Thyroid gland (tissue), 4 donors: ENCODE measurements at regions not wholly inside any gene's neighbourhood (a gene's known extent, or its start where the extent isn't known, plus 50 kb on each side); places are given as distances from the start of the nearest gene placed in this dataset.

Experiments
- DNase-seq, 2 donors: peaks; one replicate each; pipeline ENCODE4 v3.0.0-alpha.2; 2019
- H3K27ac ChIP-seq, 3 donors: fragments of 200-600 bp; sonication (generic); 1 replicate in 2 of 3; 2 replicates in 1 of 3; pipeline ENCODE4 v1.5.1; 2016 to 2019; ENCODE audit warnings: mild to moderate bottlenecking in 1 of 3, moderate library complexity in 1 of 3
- H3K27me3 ChIP-seq: fragments of 200-600 bp; sonication (generic); one replicate; pipeline ENCODE4 v1.5.1; 2019
- H3K36me3 ChIP-seq, 2 donors: fragments of 200-600 bp; sonication (generic); one replicate each; pipeline ENCODE4 v1.5.1; 2016 to 2019
- H3K4me1 ChIP-seq, 2 donors: fragments of 200-600 bp; sonication (generic); one replicate each; pipeline ENCODE4 v1.5.1; 2017 to 2019
- H3K4me3 ChIP-seq, 3 donors: fragments of 200-600 bp; sonication (generic); replicated peaks in 1 of 3; 1 replicate in 2 of 3; 2 replicates in 1 of 3; pipeline ENCODE4 v1.5.1; 2016; ENCODE audit warnings: mild to moderate bottlenecking in 1 of 3
- H3K9me3 ChIP-seq: fragments of 200-600 bp; sonication (generic); one replicate; pipeline ENCODE4 v1.5.1; 2017
- CTCF ChIP-seq, 6 experiments: fragments of 200-600 bp in 3 of 6; fragments of 450-650 bp in 3 of 6; sonication (generic) in 3 of 6; IDR thresholded peaks; one replicate each; pipeline ENCODE4 v1.5.1; 2016 to 2019; ENCODE audit warnings: antibody characterized with exemption in 6 of 6, mild to moderate bottlenecking in 2 of 6, inconsistent platforms in 1 of 6, moderate library complexity in 1 of 6
- POLR2A ChIP-seq, 2 donors: fragments of 450-650 bp; IDR thresholded peaks; one replicate each; pipeline ENCODE4 v1.6.1; 2017; ENCODE audit warnings: antibody characterized with exemption in 2 of 2, mild to moderate bottlenecking in 2 of 2, moderate library complexity in 1 of 2
- WGBS, 2 donors: methylation state at CpG; one replicate each; pipeline ENCODE4 v1.1.5; 2017; 5-methylcytosine and 5-hydroxymethylcytosine counted together
- intact Hi-C: fragments of 100-400 bp; cut with DNase I; formaldehyde crosslinking; loops from one replicate; pipeline ENCODE4 v1.15.1; 2023

- Histone ChIP-seq H3K9me3 (no peaks in the 10 kb centered on the region), H3K4me1 (no peaks in the 10 kb centered on the region), H3K36me3 (no peaks in the 10 kb centered on the region), H3K27me3 (no peaks in the 10 kb centered on the region), H3K4me3 (no peak overlapping the region), H3K27ac (no peak overlapping the region)
- DNase-seq, result no peak
- intact Hi-C loops, result no loop called here
- no peak for TF ChIP-seq CTCF (IDR thresholded peaks at IDR 0.05)
- TF ChIP-seq POLR2A (IDR thresholded peaks at IDR 0.05), result no peak
Observed at GRCh38 chr11:25710975-25711374, 621.0 kb upstream of the ANO3 start.

GRCh38 chr11:25727944-25728343 is 604.0 kb upstream of the ANO3 start:
- WGBS, 2 donors, result 84 to 87% methylated on average over 2 of the region's 2 CpGs
- Histone ChIP-seq H3K9me3 (no peaks in the 10 kb centered on the region), H3K36me3 (no peaks in the 10 kb centered on the region), H3K27ac (no peak overlapping the region), H3K4me1 (no peaks in the 10 kb centered on the region), H3K27me3 (no peaks in the 10 kb centered on the region), H3K4me3 (no peak overlapping the region)
- DNase-seq, result no peak
- TF ChIP-seq POLR2A (IDR thresholded peaks at IDR 0.05) (no peak), CTCF (IDR thresholded peaks at IDR 0.05) (no peak)
- intact Hi-C loops, result no loop called here

- Histone ChIP-seq H3K4me3 (no peak overlapping the region), H3K9me3 (no peaks in the 10 kb centered on the region), H3K36me3 (no peaks in the 10 kb centered on the region), H3K4me1 (no peaks in the 10 kb centered on the region), H3K27me3 (no peaks in the 10 kb centered on the region), H3K27ac (no peak overlapping the region)
- intact Hi-C loops, result no loop called here
- WGBS, 2 donors, result 96 to 97% methylated on average over 2 of the region's 2 CpGs
- TF ChIP-seq POLR2A (IDR thresholded peaks at IDR 0.05) (no peak), CTCF (IDR thresholded peaks at IDR 0.05) (no peak)
- DNase-seq, result no peak
Observed at GRCh38 chr11:25730230-25730629, 601.7 kb upstream of the ANO3 start.

GRCh38 chr11:25733777-25734176 is 598.2 kb upstream of the ANO3 start:
- H3K27ac ChIP-seq, result no peak overlapping the region
- no peaks in the 10 kb centered on the region for H3K9me3 ChIP-seq
- TF ChIP-seq POLR2A (IDR thresholded peaks at IDR 0.05) (no peak), CTCF (IDR thresholded peaks at IDR 0.05) (peak in 1 of 6 experiments; percentile 18)
- no peak overlapping the region for H3K4me3 ChIP-seq
- no peaks in the 10 kb centered on the region for H3K36me3 ChIP-seq
- intact Hi-C loops, result no loop called here
- WGBS, 2 donors, result 31 to 47% methylated on average over 2 of the region's 2 CpGs
- H3K4me1 ChIP-seq, result no peaks in the 10 kb centered on the region
- DNase-seq, result no peak
- no peaks in the 10 kb centered on the region for H3K27me3 ChIP-seq

GRCh38 chr11:25734591-25735211 is 597.2 kb upstream of the ANO3 start:
- Histone ChIP-seq H3K4me3 (no peak overlapping the region), H3K36me3 (no peaks in the 10 kb centered on the region), H3K9me3 (no peaks in the 10 kb centered on the region), H3K4me1 (no peaks in the 10 kb centered on the region), H3K27me3 (no peaks in the 10 kb centered on the region), H3K27ac (no peak overlapping the region)
- DNase-seq, result no peak
- TF ChIP-seq POLR2A (IDR thresholded peaks at IDR 0.05) (no peak), CTCF (IDR thresholded peaks at IDR 0.05) (peak in 3 of 6 experiments; percentile 26 to 38 (median 29))
- intact Hi-C loops, result no loop called here
- 24 to 45% methylated on average over 2 of the region's 2 CpGs for WGBS, 2 donors
